Skeletal muscle satellite cell (primary cell): ENCODE measurements at regions not wholly inside any gene's neighbourhood (a gene's known extent, or its start where the extent isn't known, plus 50 kb on each side); places are given as distances from the start of the nearest gene placed in this dataset.
A peak's percentile ranks its signal among the peaks of the same experiment; 100 is the strongest.
"Not testable (repeated sequence)": the region's sequence is repeated elsewhere in the genome, so short reads cannot be mapped to it uniquely, and the experiment has no call there.

ENCODE experiments used
- H3K27me3 ChIP-seq: 2 replicates; pipeline ENCODE4 v1.7.0; 2013; ENCODE audit warnings: low read length; ENCODE audit not compliant: control insufficient read depth, insufficient read depth
- H3K36me3 ChIP-seq: 2 replicates; pipeline ENCODE4 v1.7.0; 2013; ENCODE audit warnings: mild to moderate bottlenecking, control low read depth, low read length; ENCODE audit not compliant: insufficient read depth
- H3K4me1 ChIP-seq: 2 replicates; pipeline ENCODE4 v1.7.0; 2013; ENCODE audit warnings: low read length; ENCODE audit not compliant: control insufficient read depth, insufficient read depth
- H3K4me2 ChIP-seq: 2 replicates; pipeline ENCODE4 v1.7.0; 2013; ENCODE audit warnings: mild to moderate bottlenecking, low read length
- H3K4me3 ChIP-seq: 2 replicates; pipeline ENCODE4 v1.7.0; 2013; ENCODE audit warnings: low read length
- H3K9ac ChIP-seq: 2 replicates; pipeline ENCODE4 v1.7.0; 2013; ENCODE audit warnings: mild to moderate bottlenecking, low read depth, low read length, moderate library complexity
- H3K9me3 ChIP-seq: replicated peaks from 2 replicates; pipeline ENCODE4 v1.7.0; 2013; ENCODE audit warnings: mild to moderate bottlenecking, control low read depth, low read length

GRCh38 chr11:16604794-16605388, 133.6 kb upstream of the C11orf58 start:
- Histone ChIP-seq H3K9ac (peak overlapping the region; percentile 84), H3K27me3 (peaks cover 6% of the 10 kb centered on the region), H3K4me1 (peaks cover 12% of the 10 kb centered on the region)

GRCh38 chr11:16603890-16604793, 134.3 kb upstream of the C11orf58 start:
- peak overlapping the region; percentile 84 for H3K9ac ChIP-seq
- no peaks in the 10 kb centered on the region for H3K36me3 ChIP-seq
- H3K4me3 ChIP-seq, result peak overlapping the region; percentile 85
- peak overlapping the region; percentile 99 for H3K4me2 ChIP-seq
- no peaks in the 10 kb centered on the region for H3K9me3 ChIP-seq
- peaks cover 12% of the 10 kb centered on the region for H3K4me1 ChIP-seq
- H3K27me3 ChIP-seq, result no peaks in the 10 kb centered on the region

More at GRCh38 chr11:16604794-16605388, 133.6 kb upstream of the C11orf58 start:
- H3K9me3 ChIP-seq, result no peaks in the 10 kb centered on the region
- H3K4me3 ChIP-seq, result peak overlapping the region; percentile 85
- peak overlapping the region; percentile 99 for H3K4me2 ChIP-seq
- H3K36me3 ChIP-seq, result no peaks in the 10 kb centered on the region

- Histone ChIP-seq H3K9me3 (no peaks in the 10 kb centered on the region), H3K4me1 (peaks cover 12% of the 10 kb centered on the region), H3K4me2 (peak overlapping the region; percentile 99), H3K27me3 (no peaks in the 10 kb centered on the region), H3K4me3 (no peak overlapping the region), H3K36me3 (no peaks in the 10 kb centered on the region), H3K9ac (peak overlapping the region; percentile 84)
Observed at GRCh38 chr11:16603245-16603644, 135.2 kb upstream of the C11orf58 start.

- Histone ChIP-seq H3K36me3 (no peaks in the 10 kb centered on the region), H3K27me3 (no peaks in the 10 kb centered on the region), H3K9me3 (no peaks in the 10 kb centered on the region), H3K4me3 (no peak overlapping the region), H3K4me2 (no peak overlapping the region), H3K9ac (no peak overlapping the region), H3K4me1 (peaks cover 4% of the 10 kb centered on the region)
Observed at GRCh38 chr11:16598906-16599305, 139.5 kb upstream of the C11orf58 start.

GRCh38 chr11:16598032-16598431, 140.4 kb upstream of the C11orf58 start:
- Histone ChIP-seq H3K27me3 (no peaks in the 10 kb centered on the region), H3K9me3 (no peaks in the 10 kb centered on the region), H3K36me3 (no peaks in the 10 kb centered on the region), H3K9ac (no peak overlapping the region), H3K4me1 (no peaks in the 10 kb centered on the region), H3K4me3 (no peak overlapping the region), H3K4me2 (no peak overlapping the region)

- Histone ChIP-seq H3K4me3 (no peak overlapping the region), H3K9ac (no peak overlapping the region), H3K27me3 (no peaks in the 10 kb centered on the region), H3K4me2 (no peak overlapping the region), H3K9me3 (no peaks in the 10 kb centered on the region), H3K4me1 (no peaks in the 10 kb centered on the region), H3K36me3 (no peaks in the 10 kb centered on the region)
Observed at GRCh38 chr11:16596231-16596630, 142.2 kb upstream of the C11orf58 start.

- H3K27me3 ChIP-seq, result no peaks in the 10 kb centered on the region
- no peaks in the 10 kb centered on the region for H3K9me3 ChIP-seq
- no peak overlapping the region for H3K4me3 ChIP-seq
Observed at GRCh38 chr11:16591157-16591556, 147.3 kb upstream of the C11orf58 start.

GRCh38 chr11:16587670-16588069, 150.8 kb upstream of the C11orf58 start:
- Histone ChIP-seq H3K27me3 (peaks cover 2% of the 10 kb centered on the region), H3K9ac (no peak overlapping the region), H3K9me3 (no peaks in the 10 kb centered on the region), H3K4me1 (no peaks in the 10 kb centered on the region), H3K4me2 (no peak overlapping the region), H3K36me3 (no peaks in the 10 kb centered on the region), H3K4me3 (no peak overlapping the region)

More at GRCh38 chr11:16591157-16591556, 147.3 kb upstream of the C11orf58 start:
- Histone ChIP-seq H3K4me1 (no peaks in the 10 kb centered on the region), H3K36me3 (no peaks in the 10 kb centered on the region), H3K4me2 (no peak overlapping the region), H3K9ac (no peak overlapping the region)

GRCh38 chr11:16584569-16584968, 153.9 kb upstream of the C11orf58 start:
- no peak overlapping the region for H3K4me3 ChIP-seq
- H3K27me3 ChIP-seq, result peaks cover 2% of the 10 kb centered on the region
- no peak overlapping the region for H3K4me2 ChIP-seq
- no peaks in the 10 kb centered on the region for H3K4me1 ChIP-seq
- H3K9me3 ChIP-seq, result no peaks in the 10 kb centered on the region
- no peak overlapping the region for H3K9ac ChIP-seq
- no peaks in the 10 kb centered on the region for H3K36me3 ChIP-seq

GRCh38 chr11:16581078-16581477, 157.4 kb upstream of the C11orf58 start:
- not testable (repeated sequence) for H3K9me3 ChIP-seq, H3K36me3 ChIP-seq, H3K4me1 ChIP-seq, H3K9ac ChIP-seq, H3K27me3 ChIP-seq, H3K4me2 ChIP-seq, H3K4me3 ChIP-seq

- Histone ChIP-seq H3K4me1 (no peaks in the 10 kb centered on the region), H3K9me3 (no peaks in the 10 kb centered on the region), H3K4me2 (no peak overlapping the region), H3K27me3 (no peaks in the 10 kb centered on the region), H3K4me3 (no peak overlapping the region), H3K9ac (no peak overlapping the region), H3K36me3 (no peaks in the 10 kb centered on the region)
Observed at GRCh38 chr11:16577490-16577889, 161.0 kb upstream of the C11orf58 start.
